ENCODE measurements at regions not wholly inside any gene's neighbourhood (a gene's known extent, or its start where the extent isn't known, plus 50 kb on each side); places are given as distances from the start of the nearest gene placed in this dataset.

DNA sequence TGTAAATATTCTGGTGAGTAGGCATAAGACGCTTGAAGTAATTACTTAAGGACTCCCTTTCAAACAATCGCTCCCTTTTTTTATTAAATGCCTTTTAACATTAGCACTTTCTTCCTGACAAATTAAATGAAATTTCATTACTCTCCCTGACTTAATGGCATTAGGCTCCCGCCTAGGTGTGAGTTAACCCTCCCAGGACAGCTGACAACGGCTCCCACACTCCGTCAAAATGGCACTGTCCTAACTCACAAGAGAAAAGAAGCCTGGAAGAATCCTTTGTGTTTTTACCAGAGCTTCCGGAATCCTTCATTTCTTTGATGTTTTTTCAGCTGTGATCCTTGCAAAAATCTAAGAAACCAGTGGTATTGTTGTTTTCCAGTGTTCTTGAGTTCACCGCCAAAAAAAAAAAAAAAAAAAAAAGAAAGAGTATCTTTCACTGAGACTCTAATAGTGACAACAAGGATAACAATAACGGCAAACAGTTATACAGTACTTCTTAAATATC is 861.0 kb upstream of the NR2F2 start:
- TF ChIP-seq POLR2A (IDR thresholded peaks at IDR 0.05; ENCODE audit: low read depth, low read length) (no peak), TAF1 (IDR thresholded peaks at IDR 0.05; ENCODE audit: low read depth, low read length) (no peak), POLR2AphosphoS5 (IDR thresholded peaks at IDR 0.05; ENCODE audit: low read depth, low read length) (no peak), POU2F2 (IDR thresholded peaks at IDR 0.05; ENCODE audit: low read depth, low read length) (no peak), SPI1 (IDR thresholded peaks at IDR 0.05; ENCODE audit: low read depth, low read length) (no peak), PAX5 (IDR thresholded peaks at IDR 0.05; ENCODE audit: insufficient read depth, low read length, severe bottlenecking) (no peak)

Measured in GM12891 (cell line).